ENCODE measurements at regions not wholly inside any gene's neighbourhood (a gene's known extent, or its start where the extent isn't known, plus 50 kb on each side); places are given as distances from the start of the nearest gene placed in this dataset.

- no peak for DNase-seq
Observed at GRCh38 chr11:10618490-10618889, 50.0 kb upstream of the LYVE1 start.

All from CD4-positive, alpha-beta T cell treated with Interleukin-12 subunit alpha and Interleukin-12 subunit beta, for 1 hour (primary cell).